ENCODE measurements at regions not wholly inside any gene's neighbourhood (a gene's known extent, or its start where the extent isn't known, plus 50 kb on each side); places are given as distances from the start of the nearest gene placed in this dataset.
A peak's percentile ranks its signal among the peaks of the same experiment; 100 is the strongest.
"Not testable (repeated sequence)": the region's sequence is repeated elsewhere in the genome, so short reads cannot be mapped to it uniquely, and the experiment has no call there.

DNA sequence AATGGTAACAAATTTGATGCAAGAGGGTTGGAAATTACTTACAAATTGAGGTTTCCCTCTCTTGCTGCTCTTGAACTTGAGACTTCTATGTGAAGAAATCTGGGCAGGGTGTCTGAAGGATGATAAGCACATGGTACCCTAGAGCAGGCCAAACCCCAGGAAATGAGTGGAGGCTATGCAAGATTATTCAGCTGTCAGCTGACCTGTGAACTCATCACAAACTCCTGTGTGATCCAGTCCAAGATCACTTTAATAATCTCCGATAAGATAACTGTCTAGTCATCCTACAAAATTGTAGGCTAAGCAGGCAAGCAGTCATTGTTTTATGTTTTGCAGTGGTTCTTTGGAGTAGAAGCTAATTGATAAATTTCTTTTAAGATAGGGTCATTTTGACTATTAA is 213.1 kb downstream of the BTBD3 start:
- DNase-seq, result no peak

DNA sequence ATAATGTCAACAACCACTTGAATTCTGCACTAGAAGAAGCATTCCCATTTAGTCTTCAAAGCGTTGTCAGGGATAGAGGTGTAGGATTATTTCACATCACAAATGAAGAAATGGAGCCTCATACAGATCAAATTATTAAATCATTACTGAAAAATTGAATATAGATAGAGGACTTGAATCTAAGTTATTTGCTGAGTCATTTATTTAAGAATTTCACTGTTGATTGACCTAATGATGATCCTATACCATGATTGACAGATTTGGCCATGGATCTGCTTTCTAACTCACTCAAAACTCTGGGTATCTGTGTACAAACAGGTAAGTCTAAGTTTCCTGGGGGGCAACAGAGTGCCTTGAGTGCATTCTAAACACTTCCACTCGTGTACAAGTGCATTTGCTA is 215.9 kb downstream of the BTBD3 start:
- no peak for DNase-seq

DNA sequence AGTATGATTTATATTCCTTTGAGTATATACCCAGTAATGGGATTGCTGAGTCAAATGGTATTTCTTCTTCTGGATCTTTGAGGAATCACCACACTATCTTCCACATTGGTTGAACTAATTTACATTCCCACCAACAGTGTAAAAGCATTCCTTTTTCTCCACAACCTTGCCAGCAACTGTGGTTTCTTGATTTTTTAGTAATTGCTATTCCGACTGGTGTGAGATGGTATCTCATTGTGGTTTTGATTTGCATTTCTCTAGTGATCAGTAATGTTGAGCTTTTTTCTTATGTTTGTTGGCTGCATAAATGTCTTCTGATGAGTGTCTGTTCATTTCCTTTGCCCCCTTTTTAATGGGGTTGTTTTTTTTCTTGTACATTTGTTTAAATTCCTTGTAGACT is 228.3 kb downstream of the BTBD3 start:
- not testable (repeated sequence) for DNase-seq

DNA sequence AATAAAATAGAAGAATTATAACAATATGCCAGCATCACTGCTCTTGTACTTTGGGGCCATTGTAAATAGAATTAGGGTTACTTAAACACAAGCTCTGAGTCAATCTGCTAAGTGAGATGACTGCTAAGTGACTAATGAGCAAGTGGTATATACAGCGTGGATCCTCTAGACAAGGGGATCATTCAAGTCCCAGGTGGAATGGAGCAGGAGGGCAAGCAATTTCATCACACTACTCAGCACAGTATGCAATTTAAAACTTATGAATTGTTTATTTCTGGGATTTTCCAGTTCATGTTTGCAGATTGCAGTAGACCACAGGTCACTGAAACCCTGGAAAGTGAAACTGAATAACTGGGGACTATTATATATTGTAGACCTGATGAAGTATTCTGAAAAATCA is 235.3 kb downstream of the BTBD3 start:
- DNase-seq, result no peak

DNA sequence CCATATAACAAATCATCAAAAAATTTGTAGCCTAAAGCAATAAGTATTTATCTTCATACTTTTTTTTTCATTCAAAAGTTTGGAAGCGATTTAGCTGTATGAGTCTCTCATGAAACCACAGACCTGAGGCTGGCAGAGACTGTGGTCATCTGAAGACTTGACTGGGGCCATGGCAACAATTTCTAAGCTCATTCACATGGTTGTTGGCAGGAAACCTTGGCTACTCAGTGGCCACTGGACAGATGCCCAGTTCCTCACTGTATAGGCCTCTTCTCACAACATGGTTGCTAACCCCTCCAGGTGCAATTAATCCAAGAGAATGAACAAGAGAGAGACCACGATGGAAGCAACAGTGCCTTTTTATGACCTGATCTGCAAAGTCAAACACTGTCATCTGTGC is 235.9 kb downstream of the BTBD3 start:
- no peak for DNase-seq

DNA sequence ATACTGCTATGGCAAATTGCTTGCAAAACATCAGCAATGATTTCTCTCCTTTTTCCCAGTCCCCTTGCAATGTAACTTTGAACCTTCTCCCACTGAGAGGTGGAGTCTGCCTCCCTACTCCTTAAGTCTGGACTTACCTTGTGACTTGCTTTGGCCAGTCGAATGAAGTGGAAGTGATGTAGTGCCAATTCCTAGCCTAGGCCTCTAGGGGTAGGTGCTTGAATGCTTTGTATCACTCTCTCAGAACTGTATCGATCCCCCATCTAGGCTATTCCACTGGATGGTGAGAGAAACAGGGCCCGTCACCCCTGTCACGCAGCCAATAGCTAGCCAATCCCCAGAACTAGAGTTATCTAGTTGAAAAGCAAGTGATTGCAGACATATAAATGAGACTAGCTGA is 238.6 kb downstream of the BTBD3 start:
- no peak for DNase-seq

DNA sequence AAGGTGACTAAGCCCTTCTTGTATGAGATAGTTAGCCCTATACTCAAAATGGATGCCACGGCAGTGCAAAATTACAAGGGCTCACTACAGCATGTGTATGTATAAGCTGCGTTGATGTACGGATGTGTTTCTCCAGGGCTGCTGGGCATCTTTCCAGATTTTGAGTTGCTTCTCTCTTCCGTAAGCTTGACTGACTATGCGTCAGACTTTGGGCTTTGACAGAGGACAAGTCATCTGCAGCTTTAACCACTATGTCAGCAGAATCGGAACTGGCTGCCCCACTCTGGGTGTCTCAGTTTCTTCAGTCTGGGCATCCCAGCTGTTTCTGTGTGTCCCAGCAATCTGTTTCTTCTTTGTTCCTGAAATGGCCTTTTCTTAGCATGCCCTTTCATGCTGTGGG is 241.6 kb downstream of the BTBD3 start:
- no peak for DNase-seq

DNA sequence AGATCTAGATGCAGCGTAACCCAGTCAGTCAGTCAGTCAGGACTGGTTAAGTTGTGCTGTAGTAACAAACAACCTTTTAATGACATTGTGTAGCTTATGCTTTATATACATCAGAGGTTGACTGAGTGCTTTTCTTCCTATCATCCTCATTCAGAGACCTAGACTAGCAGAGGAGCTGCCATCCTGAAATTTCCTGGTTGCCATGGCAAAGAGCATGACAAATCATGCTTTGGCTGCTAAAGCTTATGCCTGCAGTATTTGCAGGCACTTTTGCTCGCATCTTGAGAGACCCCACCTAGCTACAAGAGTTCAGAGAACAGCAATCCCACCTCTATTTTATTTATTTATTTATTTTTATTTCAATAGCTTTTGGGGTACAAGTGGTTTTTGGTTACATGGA is 244.0 kb downstream of the BTBD3 start:
- DNase-seq, result no peak

DNA sequence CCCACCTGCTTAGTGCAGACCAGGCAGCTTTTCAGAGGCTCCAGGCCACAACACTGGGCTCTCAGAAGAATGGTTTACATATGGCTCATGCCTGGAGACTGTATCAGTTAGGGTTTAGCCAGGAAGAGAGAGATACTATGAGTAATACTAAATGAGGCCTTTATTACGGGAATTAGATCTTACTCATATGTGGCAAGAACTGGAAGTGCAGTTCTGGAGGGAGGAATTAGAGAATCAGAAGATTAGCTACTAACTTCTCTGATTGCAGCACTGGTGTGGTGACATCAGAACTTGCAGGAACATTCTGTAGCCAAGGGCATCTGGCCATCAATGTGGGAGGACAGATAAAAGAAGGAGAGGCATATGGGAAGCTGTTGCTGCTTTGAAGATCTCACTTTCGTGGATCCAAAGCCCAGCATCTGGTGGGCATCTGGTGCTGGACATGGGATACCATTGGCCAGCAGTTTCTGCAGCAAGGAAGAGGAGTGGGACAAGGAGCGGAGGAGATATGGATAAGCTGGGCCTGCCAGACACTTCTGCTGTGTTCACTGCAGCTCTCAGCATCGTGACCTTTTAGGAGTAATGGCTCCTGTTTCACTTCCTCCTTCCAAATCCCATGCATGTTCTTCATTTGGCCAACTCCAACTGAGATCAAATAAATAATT is 248.5 kb downstream of the BTBD3 start:
- no peak for DNase-seq

DNA sequence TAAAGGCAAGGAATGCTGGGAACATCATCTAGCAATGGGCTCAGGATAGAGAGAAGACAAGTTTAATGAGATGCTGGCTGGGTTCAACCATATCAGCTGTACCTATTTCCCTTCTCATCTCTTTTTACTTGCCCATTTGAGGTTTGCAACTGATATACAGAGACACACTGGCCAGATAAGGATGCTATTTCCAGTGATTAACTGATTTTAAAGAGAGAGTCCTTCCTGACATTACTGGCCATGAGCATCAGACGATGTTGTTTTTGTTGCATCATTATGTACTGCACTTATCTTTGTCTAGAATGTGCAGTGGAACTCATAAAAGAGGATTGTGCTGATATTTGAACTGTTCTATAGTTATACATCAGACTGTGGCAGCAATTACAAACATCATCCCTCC is 252.7 kb downstream of the BTBD3 start:
- no peak for DNase-seq

DNA sequence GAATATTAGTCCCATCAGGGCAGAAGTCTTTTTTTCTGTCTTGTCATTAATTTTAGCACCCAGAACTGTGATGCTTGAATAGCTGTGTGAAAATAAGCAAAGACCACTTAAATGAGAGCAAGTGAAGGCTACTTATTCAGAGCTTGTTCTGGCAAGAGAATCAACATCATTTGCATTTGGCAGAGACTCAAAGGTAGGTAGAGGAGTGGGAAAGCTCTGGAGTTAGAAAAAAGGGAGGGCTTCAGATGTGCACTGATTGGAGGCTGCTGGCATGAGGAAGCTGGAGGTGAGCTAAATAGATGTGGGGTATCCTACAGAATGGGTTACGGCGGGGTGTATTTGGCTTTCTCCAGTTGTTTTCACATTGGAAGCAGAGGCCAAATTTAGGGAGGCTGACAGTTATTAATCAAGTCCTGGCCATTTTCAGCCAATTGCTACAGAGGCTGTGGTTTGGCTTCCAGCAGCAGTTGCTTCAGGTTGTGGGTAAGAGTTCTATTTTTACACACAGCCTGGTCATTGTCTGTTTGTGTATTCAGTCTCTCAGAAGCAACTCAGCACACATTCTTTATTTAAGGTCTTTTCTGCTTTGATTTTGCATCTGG is 254.3 kb downstream of the BTBD3 start:
- DNase-seq, result no peak

DNA sequence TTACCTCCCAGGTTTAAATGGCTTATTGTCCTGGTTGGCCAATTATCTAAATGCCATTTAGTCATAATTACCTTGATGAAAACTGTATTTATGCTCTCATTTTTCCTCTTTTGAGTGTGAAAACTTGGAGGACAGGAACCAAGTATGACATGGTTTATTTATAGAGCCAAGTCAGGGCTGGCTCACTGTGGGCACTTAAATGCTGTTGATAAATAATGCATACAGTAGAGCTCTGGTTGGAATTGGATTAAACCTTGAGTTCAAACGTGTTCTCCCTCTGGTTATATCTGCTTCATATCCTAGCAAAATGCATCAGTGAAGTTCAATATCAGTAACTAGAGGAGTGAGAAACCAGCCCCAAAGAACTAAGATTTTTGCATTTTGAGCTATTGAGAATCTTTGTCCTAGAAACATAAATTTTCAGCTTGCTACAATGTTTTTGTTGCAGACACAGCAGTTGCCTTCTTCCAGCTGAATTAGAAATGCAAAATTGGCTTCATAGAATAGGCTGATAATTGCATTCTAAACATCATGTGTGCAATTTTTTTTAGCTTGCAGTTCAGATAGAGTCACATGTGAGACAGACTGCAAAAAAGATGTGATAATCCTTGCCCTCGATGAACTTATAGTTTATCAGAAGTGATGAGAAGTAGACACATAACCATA is 255.8 kb downstream of the BTBD3 start:
- peak in 1 of 2 experiments; percentile 7 for DNase-seq

DNA sequence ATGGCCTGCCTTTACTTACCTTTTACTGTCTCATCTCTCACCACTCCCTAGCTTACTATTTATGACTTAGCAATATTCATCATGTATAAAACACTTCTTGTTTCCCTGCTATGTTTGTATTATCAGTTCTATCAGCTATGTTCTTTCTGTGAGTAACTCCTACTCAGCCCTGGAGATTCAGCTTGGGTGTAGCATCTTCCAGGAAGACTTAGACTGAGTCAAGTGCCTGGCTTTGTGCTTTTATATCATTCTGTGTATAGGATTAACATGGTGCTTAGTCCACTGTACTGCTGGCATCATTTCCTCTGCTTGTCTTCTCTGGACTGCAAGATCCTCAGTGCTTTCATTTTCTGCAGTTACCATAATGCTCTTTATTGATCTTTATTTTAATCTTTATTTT is 257.8 kb downstream of the BTBD3 start:
- DNase-seq, result no peak

DNA sequence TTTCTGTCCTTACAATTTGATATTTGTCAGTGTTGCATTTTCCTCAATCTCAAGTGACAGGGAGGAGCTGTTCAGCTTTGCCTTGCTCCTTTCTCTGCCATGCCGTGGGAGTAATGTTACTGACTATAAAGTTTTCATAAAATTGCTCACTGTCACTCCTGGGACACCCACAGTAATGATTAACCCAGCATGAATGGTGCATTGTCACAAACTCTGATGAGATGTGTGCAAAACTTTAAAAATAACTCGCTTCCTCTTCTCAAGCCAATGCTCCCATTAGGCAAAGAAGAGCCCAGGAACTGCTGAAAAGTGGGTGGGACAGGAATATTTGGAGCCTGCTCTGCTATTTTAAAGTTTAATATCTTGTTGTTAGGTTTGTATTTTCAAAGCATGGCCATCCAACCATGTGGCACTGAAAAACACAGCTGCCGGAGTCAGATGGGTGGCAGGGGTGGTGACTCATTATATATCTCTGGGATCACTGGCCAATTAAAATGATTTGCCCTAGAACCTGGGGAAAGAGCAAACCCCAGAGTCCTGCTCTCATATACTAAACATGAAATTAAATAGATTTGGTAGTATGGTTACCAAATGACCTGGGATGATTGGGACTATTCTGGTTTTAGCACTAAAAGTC is 260.1 kb downstream of the BTBD3 start:
- DNase-seq, result no peak

DNA sequence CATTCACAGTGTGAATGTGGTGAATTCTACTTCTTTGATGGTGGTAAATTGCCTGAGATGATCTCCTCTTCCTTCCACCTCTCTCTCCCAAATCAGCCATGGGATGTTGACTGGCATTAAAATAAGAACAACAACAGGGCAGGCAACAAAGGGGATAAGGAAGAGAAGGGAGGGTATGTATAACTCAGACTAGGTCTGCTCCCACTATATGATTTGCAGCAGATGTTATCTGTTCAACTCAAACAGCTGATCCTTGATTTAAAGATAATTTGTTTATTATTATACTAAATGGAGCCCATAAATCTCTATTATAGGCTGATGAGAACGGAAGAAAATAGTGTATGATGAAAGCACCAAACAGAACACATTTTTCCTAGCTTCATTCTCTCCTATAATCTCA is 262.0 kb downstream of the BTBD3 start:
- DNase-seq, result peak; percentile 84 to 92

DNA sequence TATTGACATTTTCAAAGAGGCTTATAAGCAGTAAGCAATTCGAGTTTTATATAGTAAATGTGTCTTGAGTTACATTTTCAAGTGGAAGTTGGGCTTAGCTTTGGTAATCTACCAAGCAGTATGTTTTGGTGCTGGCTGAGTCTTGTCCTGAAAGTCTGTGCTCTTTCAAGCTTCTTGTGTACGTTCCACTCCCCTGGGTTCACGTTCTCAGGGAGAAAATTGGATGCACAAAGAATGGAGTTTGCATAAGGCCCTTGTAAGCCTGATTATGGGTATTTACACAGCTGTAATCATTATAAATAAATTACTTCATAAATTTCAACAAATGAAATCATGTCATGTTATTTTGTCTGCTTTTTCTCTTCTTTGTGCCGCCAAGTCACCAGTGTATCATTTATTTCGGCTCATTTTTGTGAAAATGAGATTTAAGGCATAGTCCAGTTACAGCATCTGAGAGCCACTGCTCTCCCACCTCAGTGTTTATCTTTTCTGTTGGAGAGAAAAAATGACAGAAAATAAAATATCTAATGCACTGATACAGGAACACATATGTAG is 262.5 kb downstream of the BTBD3 start:
- DNase-seq, result peak; percentile 92 to 96

DNA sequence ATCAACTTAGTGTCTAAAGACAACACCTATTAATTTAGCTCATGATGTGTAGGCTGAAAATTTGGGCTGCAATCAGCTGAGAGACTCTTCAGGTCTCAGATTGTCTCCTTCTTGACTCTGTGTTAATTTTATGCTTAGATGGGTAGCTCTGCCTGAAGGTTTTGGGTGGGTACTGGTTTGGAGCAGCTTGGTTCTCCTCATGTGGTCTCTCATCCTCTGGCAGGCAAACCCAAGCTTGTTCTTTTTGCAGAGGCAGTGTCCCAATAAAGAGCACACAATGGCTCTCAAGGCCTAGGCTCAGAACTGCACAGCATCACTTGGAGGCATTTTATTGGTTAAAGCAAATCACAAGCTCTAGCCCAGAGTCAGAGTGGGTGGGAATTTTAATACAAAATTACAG is 280.6 kb downstream of the BTBD3 start:
- DNase-seq, result no peak

DNA sequence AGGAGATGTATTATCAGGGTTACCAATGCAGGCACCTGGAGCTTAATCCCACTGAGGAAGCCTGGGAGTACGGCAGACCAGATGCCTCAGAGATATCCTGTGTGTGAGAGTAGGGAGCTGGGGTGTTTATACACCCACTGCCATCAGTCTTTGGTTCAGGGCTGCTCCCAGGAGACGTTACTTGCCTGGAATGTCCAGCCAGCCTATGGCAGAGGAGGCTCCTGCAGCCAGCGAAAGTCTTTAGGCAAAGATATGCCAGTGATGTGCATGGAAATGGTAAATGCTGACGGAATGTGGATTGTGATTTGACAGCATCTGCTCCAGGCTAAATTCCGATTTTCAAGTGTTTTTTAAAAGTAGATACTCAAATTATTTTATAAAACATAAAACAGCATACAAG is 282.0 kb downstream of the BTBD3 start:
- DNase-seq, result no peak

DNA sequence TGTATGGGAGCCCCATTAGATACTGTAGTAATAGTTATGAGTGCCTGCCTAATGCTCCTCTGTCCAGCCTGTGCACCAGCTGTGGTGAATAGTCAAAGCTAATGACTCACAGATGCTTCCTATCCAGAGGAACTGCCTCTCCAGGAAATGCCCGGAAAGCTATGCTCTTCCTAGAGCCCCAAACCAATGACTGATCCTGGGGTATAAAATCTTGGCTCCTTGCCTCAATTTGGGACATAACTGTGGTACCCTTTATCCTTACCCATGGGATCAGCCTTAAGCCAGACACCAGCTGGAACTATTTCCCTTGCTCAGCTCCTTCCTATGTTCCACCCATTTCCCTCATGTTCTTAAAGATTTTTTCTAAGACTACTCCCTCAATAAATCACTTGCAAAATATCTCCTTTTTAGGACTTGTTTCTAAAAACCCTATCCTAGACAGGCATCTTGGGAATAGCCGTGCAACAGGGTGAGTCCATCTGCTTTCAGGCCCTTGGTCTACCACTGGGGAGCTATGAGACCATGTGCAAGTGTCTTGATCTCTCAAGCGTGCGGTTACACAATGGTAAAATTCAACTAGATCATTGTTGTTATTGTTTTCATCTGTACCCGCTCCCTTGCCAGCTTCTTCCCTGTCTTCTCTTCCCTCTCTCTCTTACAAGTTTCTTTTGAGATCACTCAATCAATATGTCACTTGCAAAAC is 283.7 kb downstream of the BTBD3 start:
- no peak for DNase-seq

DNA sequence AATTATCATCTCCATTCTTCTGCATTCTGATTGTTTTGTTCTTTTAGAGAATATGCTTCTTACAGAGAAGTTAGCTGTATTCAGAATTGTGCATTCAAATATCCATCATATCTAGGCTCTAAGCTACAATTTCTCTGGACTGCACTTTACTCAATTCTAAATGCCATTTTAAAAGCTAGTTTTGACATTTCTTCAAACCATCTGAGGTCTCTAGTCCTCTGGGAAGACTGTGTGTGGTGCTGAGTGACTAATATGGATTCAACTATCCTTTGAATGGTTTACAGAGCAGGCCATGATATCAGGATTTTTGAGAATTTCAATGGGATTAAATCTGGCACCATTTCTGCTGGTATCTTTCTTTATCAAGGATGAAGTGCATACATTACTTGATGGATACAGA is 285.7 kb downstream of the BTBD3 start:
- no peak for DNase-seq

DNA sequence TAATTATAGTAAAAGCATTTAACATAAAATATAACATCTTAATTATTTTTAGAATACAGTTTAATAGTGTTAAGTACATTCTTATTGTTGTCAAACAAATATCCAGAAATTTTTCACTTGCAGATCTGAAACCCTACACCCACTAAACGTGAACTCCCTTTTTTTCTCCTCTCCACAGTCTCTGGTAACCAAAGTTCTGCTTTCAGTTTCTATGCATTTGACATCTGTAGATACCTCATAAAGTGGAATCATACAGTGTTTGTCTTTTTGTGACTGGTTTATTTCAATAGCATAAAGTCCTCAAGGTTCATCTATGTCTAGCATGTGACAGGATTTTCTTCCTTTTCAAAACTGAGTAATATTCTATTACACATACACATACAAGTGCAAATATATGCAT is 286.3 kb downstream of the BTBD3 start:
- no peak for DNase-seq

DNA sequence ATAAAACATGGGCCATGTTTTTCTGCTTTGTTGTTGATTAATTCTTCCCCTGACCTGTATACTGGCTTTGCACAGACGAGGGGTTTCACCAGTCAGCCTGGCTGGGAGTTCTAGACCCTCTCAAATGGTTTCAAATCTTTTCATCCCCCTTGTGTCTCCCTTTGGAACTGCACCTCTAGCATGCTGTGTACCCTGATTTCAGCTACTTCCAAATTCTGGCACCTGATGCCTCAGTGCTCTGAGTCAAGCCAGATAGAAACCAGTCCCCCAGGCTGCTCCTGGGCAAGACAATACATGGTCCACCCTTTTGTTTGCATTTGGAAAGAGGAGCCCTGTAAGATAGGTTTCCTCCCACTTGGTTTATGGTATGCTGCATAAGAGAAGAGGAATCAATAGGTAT is 290.2 kb downstream of the BTBD3 start:
- no peak for DNase-seq

DNA sequence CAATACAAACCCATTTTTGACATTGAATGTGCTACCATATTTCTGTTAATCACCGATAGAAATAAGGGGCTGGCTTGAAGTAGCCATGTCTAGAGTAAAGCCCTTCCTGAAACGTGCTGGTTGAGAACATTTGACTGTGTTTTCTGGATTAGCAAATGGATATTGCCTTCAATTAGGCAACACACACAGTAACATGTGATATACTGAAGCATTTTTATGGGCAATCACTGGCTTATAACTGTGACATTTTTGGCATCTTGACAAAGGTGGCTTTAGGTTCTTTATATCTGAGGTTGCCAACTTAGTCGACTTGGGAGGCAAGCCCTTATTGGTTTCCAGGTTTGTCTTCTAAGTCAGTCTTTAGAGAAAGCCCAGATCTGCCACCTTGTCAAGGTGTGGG is 292.9 kb downstream of the BTBD3 start:
- DNase-seq, result no peak
